Neuronal stem cell (in vitro differentiated cells): ENCODE measurements at regions not wholly inside any gene's neighbourhood (a gene's known extent, or its start where the extent isn't known, plus 50 kb on each side); places are given as distances from the start of the nearest gene placed in this dataset.

Experiments used
- DNase-seq: peaks from one replicate; pipeline ENCODE4 v3.0.0-alpha.2; 2013; ENCODE audit warnings: low spot score
- H2AFZ ChIP-seq: one replicate; pipeline ENCODE4 v1.6.1; 2013; ENCODE audit warnings: mild to moderate bottlenecking, low read length, inconsistent platforms
- H2AK5ac ChIP-seq: 2 replicates; pipeline ENCODE4 v1.6.1; 2013; ENCODE audit warnings: low read depth, mild to moderate bottlenecking, inconsistent platforms, low read length, moderate library complexity, mixed read lengths
- H2BK120ac ChIP-seq: 2 replicates; pipeline ENCODE4 v1.6.1; 2013; ENCODE audit warnings: low read depth, mild to moderate bottlenecking, inconsistent platforms, low read length, moderate library complexity, mixed read lengths
- H2BK12ac ChIP-seq: one replicate; pipeline ENCODE4 v1.6.1; 2013; ENCODE audit warnings: low read length, inconsistent platforms
- H2BK15ac ChIP-seq: 2 replicates; pipeline ENCODE4 v1.6.1; 2013; ENCODE audit warnings: mild to moderate bottlenecking, low read length, inconsistent platforms, mixed read lengths
- H2BK5ac ChIP-seq: one replicate; pipeline ENCODE4 v1.6.1; 2013; ENCODE audit warnings: inconsistent platforms, mild to moderate bottlenecking, low read length, moderate library complexity
- H3K14ac ChIP-seq: one replicate; pipeline ENCODE4 v1.6.1; 2013; ENCODE audit warnings: low read length, inconsistent platforms
- H3K18ac ChIP-seq: 2 replicates; pipeline ENCODE4 v1.6.1; 2013; ENCODE audit warnings: low read length, inconsistent platforms
- H3K23ac ChIP-seq: 2 replicates; pipeline ENCODE4 v1.6.1; 2013; ENCODE audit warnings: low read depth, mild to moderate bottlenecking, mixed read lengths, low read length, inconsistent platforms; ENCODE audit not compliant: poor library complexity
- H3K27ac ChIP-seq: replicated peaks from 3 replicates; pipeline ENCODE4 v1.5.1; 2013; ENCODE audit warnings: low read length, inconsistent platforms
- H3K27me3 ChIP-seq, 3 experiments: 2 replicates each; pipeline ENCODE4 v1.6.1; 2013; ENCODE audit warnings: low read length in 3 of 3, mild to moderate bottlenecking in 2 of 3, inconsistent platforms in 1 of 3, low read depth in 1 of 3, mixed read lengths in 1 of 3, moderate library complexity in 1 of 3; ENCODE audit not compliant: control insufficient read depth in 3 of 3, insufficient read depth in 3 of 3
- H3K36me3 ChIP-seq, 2 donors: replicated peaks in 1 of 2; 2 replicates each; pipeline ENCODE4 v1.6.1; 2013; ENCODE audit warnings: low read length in 2 of 2; ENCODE audit not compliant: control insufficient read depth in 2 of 2, insufficient read depth in 2 of 2
- H3K4ac ChIP-seq: 2 replicates; pipeline ENCODE4 v1.6.1; 2013; ENCODE audit warnings: inconsistent platforms, mild to moderate bottlenecking, low read length, moderate library complexity
- H3K4me1 ChIP-seq, 2 donors: 1 replicate in 1 of 2; 2 replicates in 1 of 2; pipeline ENCODE4 v1.6.1; 2013; ENCODE audit warnings: low read length in 2 of 2, low read depth in 1 of 2; ENCODE audit not compliant: control insufficient read depth in 2 of 2, insufficient read depth in 1 of 2
- H3K4me2 ChIP-seq: one replicate; pipeline ENCODE4 v1.6.1; 2013; ENCODE audit warnings: mild to moderate bottlenecking, low read length, inconsistent platforms; ENCODE audit not compliant: insufficient read depth, poor library complexity, severe bottlenecking
- H3K4me3 ChIP-seq, 2 donors: 2 replicates each; pipeline ENCODE4 v1.5.1; 2013; ENCODE audit warnings: low read length in 2 of 2, mild to moderate bottlenecking in 2 of 2, inconsistent platforms in 1 of 2, moderate library complexity in 1 of 2
- H3K79me1 ChIP-seq: one replicate; pipeline ENCODE4 v1.6.1; 2013; ENCODE audit warnings: low read depth, mild to moderate bottlenecking, inconsistent platforms, low read length, moderate library complexity
- H3K9ac ChIP-seq: one replicate; pipeline ENCODE4 v1.6.1; 2013; ENCODE audit warnings: mild to moderate bottlenecking, low read depth, low read length, inconsistent platforms; ENCODE audit not compliant: poor library complexity
- H3K9me3 ChIP-seq, 2 donors: replicated peaks in 1 of 2; 2 replicates each; pipeline versions ENCODE3 to v1.6.1; 2013; ENCODE audit warnings: low read length in 2 of 2, mild to moderate bottlenecking in 2 of 2, inconsistent platforms in 1 of 2, low read depth in 1 of 2, mixed read lengths in 1 of 2, moderate library complexity in 1 of 2; ENCODE audit not compliant: control insufficient read depth in 2 of 2, insufficient read depth in 1 of 2
- H4K8ac ChIP-seq: one replicate; pipeline ENCODE4 v1.6.1; 2013; ENCODE audit warnings: low read depth, mild to moderate bottlenecking, inconsistent platforms, low read length, moderate library complexity
- H4K91ac ChIP-seq: one replicate; pipeline ENCODE4 v1.6.1; 2013; ENCODE audit warnings: low read length, low read depth, mild to moderate bottlenecking, inconsistent platforms; ENCODE audit not compliant: poor library complexity
- WGBS, 2 donors: extraction: QIAGEN DNeasy Blood & Tissue Kit; methylation state at CpG; one replicate each; pipeline ENCODE4 v1.1.7; 2013; ENCODE audit warnings: missing lambda C conversion rate in 2 of 2, mixed read lengths in 1 of 2; ENCODE audit not compliant: insufficient read length in 2 of 2, insufficient replicate concordance in 1 of 2; ENCODE audit errors: extremely low coverage in 2 of 2; 5-methylcytosine and 5-hydroxymethylcytosine counted together

DNA sequence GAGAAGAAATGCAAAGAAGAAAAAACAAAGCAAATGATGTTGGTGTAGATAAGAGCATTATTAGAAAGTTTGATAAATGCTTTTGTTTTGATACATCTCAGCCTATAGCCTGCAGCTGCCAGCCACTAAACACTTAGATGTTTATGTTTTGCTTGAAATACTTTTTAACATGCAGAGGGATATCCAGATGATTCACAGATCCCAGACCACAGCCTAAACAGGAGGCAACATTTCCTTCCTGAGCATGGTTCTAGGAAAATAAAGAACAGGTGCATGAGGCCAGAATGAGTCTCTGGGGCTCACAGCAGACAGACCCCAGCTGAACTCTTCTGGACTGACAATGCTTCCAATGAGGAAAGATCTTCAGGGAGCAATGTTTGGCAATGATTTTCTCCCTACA is 103.7 kb upstream of the EEA1 start:
- DNase-seq = no peak
- H3K36me3 ChIP-seq = no peaks in the 10 kb centered on the region
- no peak overlapping the region for H3K18ac ChIP-seq
- no peak overlapping the region for H3K4me3 ChIP-seq
- H3K14ac ChIP-seq = no peak overlapping the region
- no peak overlapping the region for H2BK120ac ChIP-seq
- no peak overlapping the region for H3K9ac ChIP-seq
- no peak overlapping the region for H3K27ac ChIP-seq
- H3K4me2 ChIP-seq = no peak overlapping the region
- H2AK5ac ChIP-seq = no peak overlapping the region
- H3K79me1 ChIP-seq = no peaks in the 10 kb centered on the region
- no peak overlapping the region for H4K91ac ChIP-seq
- H2AFZ ChIP-seq = no peak overlapping the region
- no peak overlapping the region for H4K8ac ChIP-seq
- no peak overlapping the region for H3K4ac ChIP-seq
- H3K27me3 ChIP-seq = no peaks in the 10 kb centered on the region
- no peak overlapping the region for H2BK12ac ChIP-seq
- no peaks in the 10 kb centered on the region for H3K9me3 ChIP-seq
- peaks cover 0 to 2% of the 10 kb centered on the region in 2 donors for H3K4me1 ChIP-seq
- no peak overlapping the region for H2BK5ac ChIP-seq
- H2BK15ac ChIP-seq = no peak overlapping the region
- H3K23ac ChIP-seq = no peak overlapping the region

- Histone ChIP-seq H2BK12ac (no peak overlapping the region), H3K9me3 (no peaks in the 10 kb centered on the region), H2BK5ac (no peak overlapping the region), H3K4me3 (no peak overlapping the region), H2AK5ac (no peak overlapping the region), H3K23ac (no peak overlapping the region), H3K4ac (no peak overlapping the region), H3K36me3 (no peaks in the 10 kb centered on the region), H2BK15ac (no peak overlapping the region), H3K4me2 (no peak overlapping the region), H3K4me1 (peaks cover 0 to 2% of the 10 kb centered on the region in 2 donors), H2BK120ac (no peak overlapping the region), H3K9ac (no peak overlapping the region), H4K91ac (no peak overlapping the region), H3K18ac (no peak overlapping the region), H3K14ac (no peak overlapping the region), H2AFZ (no peak overlapping the region), H3K27me3 (no peaks in the 10 kb centered on the region), H3K79me1 (no peaks in the 10 kb centered on the region), H3K27ac (no peak overlapping the region), H4K8ac (no peak overlapping the region)
- no peak for DNase-seq
- no CpG with 5 or more reads among the region's 1 CpG for WGBS, 2 donors
Measured at GRCh38 chr12:93033948-93034347, 104.9 kb upstream of the EEA1 start.

- no peak overlapping the region for H2BK120ac ChIP-seq
- H3K36me3 ChIP-seq = no peaks in the 10 kb centered on the region
- no peak overlapping the region for H3K4ac ChIP-seq
- H3K27ac ChIP-seq = no peak overlapping the region
- H3K9me3 ChIP-seq = no peaks in the 10 kb centered on the region
- no peak overlapping the region for H3K4me2 ChIP-seq
- no peaks in the 10 kb centered on the region for H3K27me3 ChIP-seq
- no peak overlapping the region for H3K9ac ChIP-seq
- H2BK15ac ChIP-seq = no peak overlapping the region
- no peak for DNase-seq
- H4K91ac ChIP-seq = no peak overlapping the region
- no peak overlapping the region for H3K18ac ChIP-seq
- H4K8ac ChIP-seq = no peak overlapping the region
- peaks cover 0 to 2% of the 10 kb centered on the region in 2 donors for H3K4me1 ChIP-seq
- WGBS, 2 donors = no CpG with 5 or more reads among the region's 4 CpGs
- H2BK12ac ChIP-seq = no peak overlapping the region
- H3K4me3 ChIP-seq = no peak overlapping the region
- no peak overlapping the region for H3K23ac ChIP-seq
- no peak overlapping the region for H2AFZ ChIP-seq
- no peaks in the 10 kb centered on the region for H3K79me1 ChIP-seq
- H3K14ac ChIP-seq = no peak overlapping the region
- no peak overlapping the region for H2AK5ac ChIP-seq
- no peak overlapping the region for H2BK5ac ChIP-seq
Measured at GRCh38 chr12:93039062-93039461, 110.0 kb upstream of the EEA1 start.

DNA sequence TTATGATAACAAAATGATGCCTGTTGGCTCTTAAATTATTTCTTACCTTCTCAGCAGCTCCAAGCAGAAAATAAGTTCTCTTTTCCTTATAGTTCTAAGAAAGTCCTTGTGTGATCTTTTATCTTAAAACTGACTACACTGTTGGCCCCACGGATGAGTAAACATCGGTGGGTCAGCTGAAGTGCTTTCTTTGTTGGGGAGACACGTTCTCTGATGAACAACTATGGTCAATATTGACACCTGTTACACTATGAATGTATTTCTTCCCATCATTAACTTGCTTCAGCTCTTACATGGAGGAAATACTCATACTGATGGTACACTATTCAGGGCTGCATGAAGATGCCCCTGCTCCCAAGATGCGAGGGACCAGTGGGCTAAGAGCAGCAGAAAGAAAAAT is 110.8 kb upstream of the EEA1 start:
- no peak overlapping the region for H2AFZ ChIP-seq
- no peak overlapping the region for H4K91ac ChIP-seq
- H2BK5ac ChIP-seq = no peak overlapping the region
- H3K79me1 ChIP-seq = no peaks in the 10 kb centered on the region
- no peak overlapping the region for H2BK12ac ChIP-seq
- no peaks in the 10 kb centered on the region for H3K27me3 ChIP-seq
- H3K4me1 ChIP-seq = peaks cover 0 to 2% of the 10 kb centered on the region in 2 donors
- H2BK15ac ChIP-seq = no peak overlapping the region
- H3K4me2 ChIP-seq = no peak overlapping the region
- H3K36me3 ChIP-seq = no peaks in the 10 kb centered on the region
- no peak overlapping the region for H3K4ac ChIP-seq
- H3K18ac ChIP-seq = no peak overlapping the region
- H2AK5ac ChIP-seq = no peak overlapping the region
- no peak overlapping the region for H4K8ac ChIP-seq
- H3K14ac ChIP-seq = no peak overlapping the region
- no peak overlapping the region for H3K9ac ChIP-seq
- H2BK120ac ChIP-seq = no peak overlapping the region
- no peak overlapping the region for H3K23ac ChIP-seq
- no peak overlapping the region for H3K27ac ChIP-seq
- WGBS, 2 donors = no CpG with 5 or more reads among the region's 4 CpGs
- no peak overlapping the region for H3K4me3 ChIP-seq
- no peak for DNase-seq
- no peaks in the 10 kb centered on the region for H3K9me3 ChIP-seq
